DMS153 treated with DMSO at 0.1 percent for 48 hours (cell line): ENCODE measurements at regions not wholly inside any gene's neighbourhood (a gene's known extent, or its start where the extent isn't known, plus 50 kb on each side); places are given as distances from the start of the nearest gene placed in this dataset.
"Not testable (repeated sequence)": the region's sequence is repeated elsewhere in the genome, so short reads cannot be mapped to it uniquely, and the experiment has no call there.

Source experiments
- DNase-seq: peaks from one replicate; lab custom pipeline; 2025; ENCODE audit not compliant: unreplicated experiment; lab: John Stamatoyannopoulos, UW

- DNase-seq: no peak
These were observed 239.7 kb downstream of the FGF9 start for GRCh38 chr13:21910546-21910945.

- DNase-seq: no peak
These were observed 240.9 kb downstream of the FGF9 start for GRCh38 chr13:21911646-21912298.

- no peak for DNase-seq
These were observed 242.1 kb downstream of the FGF9 start for GRCh38 chr13:21913010-21913409.

GRCh38 chr13:21917086-21918015, 246.5 kb downstream of the FGF9 start:
- no peak for DNase-seq

- DNase-seq: not testable (repeated sequence)
These were observed 249.9 kb downstream of the FGF9 start for GRCh38 chr13:21920802-21921201.

- no peak for DNase-seq
These were observed 254.1 kb downstream of the FGF9 start for GRCh38 chr13:21924958-21925357.

GRCh38 chr13:21925720-21926119, 254.8 kb downstream of the FGF9 start:
- DNase-seq: no peak

- DNase-seq: no peak
These were observed 258.5 kb downstream of the FGF9 start for GRCh38 chr13:21929400-21929799.

- DNase-seq: no peak
These were observed 259.7 kb downstream of the FGF9 start for GRCh38 chr13:21930536-21930935.

GRCh38 chr13:21932578-21932977, 261.7 kb downstream of the FGF9 start:
- DNase-seq: no peak

GRCh38 chr13:21932996-21933395, 262.1 kb downstream of the FGF9 start:
- DNase-seq: no peak

- DNase-seq: peak; percentile 91
These were observed 263.4 kb downstream of the FGF9 start for GRCh38 chr13:21934284-21934683.

- DNase-seq: no peak
These were observed 265.8 kb downstream of the FGF9 start for GRCh38 chr13:21936674-21937073.

- peak; percentile 19 for DNase-seq
These were observed 267.3 kb downstream of the FGF9 start for GRCh38 chr13:21938168-21938567.

- DNase-seq: no peak
These were observed 267.8 kb downstream of the FGF9 start for GRCh38 chr13:21938636-21939035.

GRCh38 chr13:21942061-21942460, 271.2 kb downstream of the FGF9 start:
- no peak for DNase-seq

- DNase-seq: no peak
These were observed 273.7 kb downstream of the FGF9 start for GRCh38 chr13:21944610-21945009.

GRCh38 chr13:21945195-21945594, 274.3 kb downstream of the FGF9 start:
- no peak for DNase-seq

GRCh38 chr13:21946964-21947363, 276.1 kb downstream of the FGF9 start:
- DNase-seq: no peak

- no peak for DNase-seq
These were observed 278.0 kb downstream of the FGF9 start for GRCh38 chr13:21948769-21949474.

- DNase-seq: peak; percentile 76
These were observed 279.1 kb downstream of the FGF9 start for GRCh38 chr13:21949818-21950429.
